ENCODE measurements at regions not wholly inside any gene's neighbourhood (a gene's known extent, or its start where the extent isn't known, plus 50 kb on each side); places are given as distances from the start of the nearest gene placed in this dataset.
"Not testable (repeated sequence)": the region's sequence is repeated elsewhere in the genome, so short reads cannot be mapped to it uniquely, and the experiment has no call there.

DNA sequence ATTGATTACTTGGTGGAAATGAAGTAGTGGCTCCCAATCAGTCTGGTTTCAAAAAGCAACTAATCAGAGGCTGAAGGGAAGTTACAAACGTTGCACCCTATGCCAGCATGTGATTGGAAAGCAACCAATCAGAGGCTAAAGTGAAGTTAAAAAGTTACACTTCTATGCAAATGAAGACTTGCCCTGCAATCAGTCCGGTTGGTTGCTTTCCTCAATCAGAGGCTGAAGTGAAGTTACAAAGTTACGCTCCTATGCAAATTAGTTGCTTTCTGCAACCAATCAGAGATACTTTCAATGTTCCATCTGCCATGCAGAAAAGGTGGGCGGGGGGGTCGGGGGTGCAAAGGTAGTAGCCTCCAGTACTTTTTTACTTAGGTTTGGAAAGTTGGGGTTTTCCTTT lies 1077.1 kb downstream of the TYW1 start:
- Histone ChIP-seq H3K27ac (no peak overlapping the region), H3K4me3 (ENCODE audit: low read depth, low read length) (no peak overlapping the region), H3K9me3 (ENCODE audit: severe bottlenecking) (no peaks in the 10 kb centered on the region), H3K36me3 (no peaks in the 10 kb centered on the region), H3K27me3 (ENCODE audit: insufficient read depth, low read depth, severe bottlenecking) (no peaks in the 10 kb centered on the region)
- no peak for DNase-seq
- TF ChIP-seq, protein P1, sequence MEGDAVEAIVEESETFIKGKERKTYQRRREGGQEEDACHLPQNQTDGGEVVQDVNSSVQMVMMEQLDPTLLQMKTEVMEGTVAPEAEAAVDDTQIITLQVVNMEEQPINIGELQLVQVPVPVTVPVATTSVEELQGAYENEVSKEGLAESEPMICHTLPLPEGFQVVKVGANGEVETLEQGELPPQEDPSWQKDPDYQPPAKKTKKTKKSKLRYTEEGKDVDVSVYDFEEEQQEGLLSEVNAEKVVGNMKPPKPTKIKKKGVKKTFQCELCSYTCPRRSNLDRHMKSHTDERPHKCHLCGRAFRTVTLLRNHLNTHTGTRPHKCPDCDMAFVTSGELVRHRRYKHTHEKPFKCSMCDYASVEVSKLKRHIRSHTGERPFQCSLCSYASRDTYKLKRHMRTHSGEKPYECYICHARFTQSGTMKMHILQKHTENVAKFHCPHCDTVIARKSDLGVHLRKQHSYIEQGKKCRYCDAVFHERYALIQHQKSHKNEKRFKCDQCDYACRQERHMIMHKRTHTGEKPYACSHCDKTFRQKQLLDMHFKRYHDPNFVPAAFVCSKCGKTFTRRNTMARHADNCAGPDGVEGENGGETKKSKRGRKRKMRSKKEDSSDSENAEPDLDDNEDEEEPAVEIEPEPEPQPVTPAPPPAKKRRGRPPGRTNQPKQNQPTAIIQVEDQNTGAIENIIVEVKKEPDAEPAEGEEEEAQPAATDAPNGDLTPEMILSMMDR (IDR thresholded peaks at IDR 0.05; ENCODE audit: low read depth, low read length), result no peak

DNA sequence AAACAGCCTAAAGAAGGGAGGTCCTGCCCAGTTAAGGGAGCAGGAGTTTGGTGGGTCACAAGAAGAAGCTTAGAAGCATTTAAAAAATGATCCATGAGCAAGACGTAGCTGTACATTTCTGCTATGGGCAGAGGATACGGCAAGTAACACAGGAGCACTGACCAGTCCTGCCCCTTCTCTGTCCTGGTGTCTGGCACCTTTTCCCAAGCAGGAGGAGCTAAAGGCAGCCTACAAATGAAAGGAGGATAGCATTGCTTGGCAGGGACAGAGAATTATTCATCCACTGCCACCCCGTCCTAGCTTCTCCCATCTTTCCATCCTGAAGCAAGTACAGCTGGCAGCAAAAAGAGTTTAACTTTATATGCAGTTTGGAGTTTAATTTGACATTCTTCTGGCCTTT lies 1077.6 kb downstream of the TYW1 start:
- DNase-seq, result no peak
- H3K27me3 ChIP-seq (ENCODE audit: insufficient read depth, low read depth, severe bottlenecking), result no peaks in the 10 kb centered on the region
- no peak overlapping the region for H3K27ac ChIP-seq
- H3K4me3 ChIP-seq (ENCODE audit: low read depth, low read length), result no peak overlapping the region
- H3K9me3 ChIP-seq (ENCODE audit: severe bottlenecking), result no peaks in the 10 kb centered on the region
- TF ChIP-seq, protein P1 (IDR thresholded peaks at IDR 0.05; ENCODE audit: low read depth, low read length), result no peak
- no peaks in the 10 kb centered on the region for H3K36me3 ChIP-seq

DNA sequence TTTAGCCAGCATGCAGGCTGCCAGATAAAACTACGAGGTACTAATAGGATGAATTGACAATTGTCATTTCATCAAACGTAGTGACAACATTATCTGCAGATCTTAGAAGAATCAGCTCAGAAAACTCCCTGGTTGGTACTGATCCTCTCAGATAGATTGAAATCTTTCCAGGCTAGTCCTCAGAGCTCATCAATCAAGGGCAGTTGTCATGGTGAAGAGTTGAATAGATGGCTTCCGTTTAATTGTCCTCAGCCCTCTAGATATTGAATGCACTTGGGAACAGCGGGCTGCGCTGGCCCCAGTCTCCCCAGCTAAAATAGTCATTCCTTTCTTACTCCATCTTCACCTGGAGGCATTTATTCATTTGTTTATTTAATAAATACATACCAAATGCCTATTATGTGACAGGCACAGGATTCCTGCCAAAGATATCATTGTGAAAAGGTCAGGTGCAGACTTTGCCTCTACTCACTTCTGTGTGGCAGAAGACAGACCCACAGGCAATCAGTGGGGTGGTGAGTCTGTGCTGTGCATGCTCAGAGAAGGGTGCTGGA lies 1081.6 kb downstream of the TYW1 start:
- Histone ChIP-seq H3K4me3 (ENCODE audit: low read depth, low read length) (no peak overlapping the region), H3K36me3 (no peaks in the 10 kb centered on the region), H3K27ac (no peak overlapping the region), H3K9me3 (ENCODE audit: severe bottlenecking) (peaks cover 2% of the 10 kb centered on the region), H3K27me3 (ENCODE audit: insufficient read depth, low read depth, severe bottlenecking) (no peaks in the 10 kb centered on the region)
- TF ChIP-seq, protein P1 (IDR thresholded peaks at IDR 0.05; ENCODE audit: low read depth, low read length), result no peak
- no peak for DNase-seq

DNA sequence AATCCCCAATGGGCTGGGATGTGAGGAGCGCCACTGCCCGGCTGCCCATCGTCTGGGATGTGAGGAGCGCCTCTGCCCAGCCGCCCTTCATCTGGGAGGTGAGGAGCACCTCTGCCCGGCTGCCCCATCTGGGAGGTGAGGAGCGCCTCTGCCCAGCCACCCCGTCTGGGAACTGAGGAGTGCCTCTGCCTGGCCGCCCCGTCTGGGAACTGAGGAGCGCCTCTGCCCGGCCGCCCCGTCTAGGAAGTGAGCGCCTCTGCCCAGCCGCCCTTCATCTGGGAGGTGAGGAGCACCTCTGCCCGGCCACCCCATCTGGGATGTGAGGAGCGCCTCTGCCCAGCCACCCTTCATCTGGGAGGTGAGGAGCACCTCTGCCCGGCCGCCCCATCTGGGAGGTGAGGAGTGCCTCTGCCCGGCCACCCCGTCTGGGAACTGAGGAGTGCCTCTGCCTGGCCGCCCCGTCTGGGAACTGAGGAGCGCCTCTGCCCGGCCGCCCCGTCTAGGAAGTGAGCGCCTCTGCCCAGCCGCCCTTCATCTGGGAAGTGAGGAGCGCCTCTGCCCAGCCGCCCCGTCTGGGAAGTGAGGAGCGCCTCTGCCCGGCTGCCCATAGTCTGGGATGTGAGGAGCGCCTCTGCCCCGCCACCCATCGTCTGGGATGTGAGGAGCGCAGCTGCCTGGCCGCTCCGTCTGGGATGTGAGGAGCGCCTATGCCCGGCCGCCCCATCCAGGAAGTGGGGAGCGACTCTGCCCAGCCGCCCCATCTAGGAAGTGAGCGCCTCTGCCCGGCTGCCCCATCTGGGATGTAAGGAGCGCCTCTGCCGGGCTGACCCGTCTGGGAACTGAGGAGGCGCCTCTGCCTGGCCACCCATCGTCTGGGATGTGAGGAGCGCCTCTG lies 1085.7 kb downstream of the TYW1 start:
- not testable (repeated sequence) for H3K4me3 ChIP-seq (ENCODE audit: low read depth, low read length); DNase-seq; H3K36me3 ChIP-seq; H3K27ac ChIP-seq; H3K9me3 ChIP-seq (ENCODE audit: severe bottlenecking); H3K27me3 ChIP-seq (ENCODE audit: insufficient read depth, low read depth, severe bottlenecking)

DNA sequence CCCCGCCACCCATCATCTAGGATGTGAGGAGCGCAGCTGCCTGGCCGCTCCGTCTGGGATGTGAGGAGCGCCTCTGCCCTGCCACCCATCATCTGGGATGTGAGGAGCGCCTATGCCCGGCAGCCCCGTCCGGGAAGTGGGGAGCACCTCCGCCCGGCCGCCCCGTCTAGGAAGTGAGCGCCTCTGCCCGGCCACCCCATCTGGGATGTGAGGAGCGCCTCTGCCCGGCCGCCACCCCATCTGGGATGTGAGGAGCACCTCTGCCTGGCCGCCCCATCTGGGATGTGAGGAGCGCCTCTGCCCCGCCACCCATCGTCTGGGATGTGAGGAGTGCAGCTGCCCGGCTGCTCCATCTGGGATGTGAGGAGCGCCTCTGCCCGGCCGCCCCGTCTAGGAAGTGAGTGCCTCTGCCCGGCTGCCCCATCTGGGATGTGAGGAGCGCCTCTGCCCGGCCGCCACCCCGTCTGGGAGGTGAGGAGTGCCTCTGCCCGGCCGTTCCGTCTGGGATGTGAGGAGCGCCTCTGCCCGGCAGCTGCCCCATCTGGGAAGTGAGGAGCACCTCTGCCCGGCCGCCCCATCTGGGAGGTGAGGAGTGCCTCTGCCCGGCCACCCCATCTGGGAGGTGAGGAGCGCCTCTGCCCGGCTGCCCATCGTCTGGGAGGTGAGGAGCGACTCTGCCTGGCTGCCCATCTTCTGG lies 1086.5 kb downstream of the TYW1 start:
- DNase-seq; H3K27ac ChIP-seq; H3K36me3 ChIP-seq; H3K27me3 ChIP-seq (ENCODE audit: insufficient read depth, low read depth, severe bottlenecking); H3K4me3 ChIP-seq (ENCODE audit: low read depth, low read length); H3K9me3 ChIP-seq (ENCODE audit: severe bottlenecking): not testable (repeated sequence)

DNA sequence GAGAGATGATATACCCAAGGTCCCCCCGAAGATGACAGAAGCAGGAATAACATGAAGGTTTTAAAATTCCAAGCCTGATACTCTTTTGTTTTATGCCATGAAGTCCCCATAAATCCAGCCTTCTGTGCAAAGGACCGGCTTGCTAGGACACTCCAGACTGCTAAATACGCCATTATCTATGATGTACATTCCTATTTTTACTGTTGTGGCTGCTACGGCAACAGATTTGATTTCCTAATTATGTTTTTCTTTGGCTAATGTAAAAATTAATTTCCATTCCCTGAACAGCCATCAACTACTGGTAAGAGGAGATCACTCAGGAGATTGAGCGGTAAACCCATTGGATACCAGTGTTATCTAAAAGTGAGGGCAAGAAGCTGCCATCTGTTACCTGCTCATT lies 1090.8 kb downstream of the TYW1 start:
- TF ChIP-seq, protein P1 (IDR thresholded peaks at IDR 0.05; ENCODE audit: low read depth, low read length), result no peak
- no peak for DNase-seq
- Histone ChIP-seq H3K4me3 (ENCODE audit: low read depth, low read length) (no peak overlapping the region), H3K36me3 (no peaks in the 10 kb centered on the region), H3K27ac (no peak overlapping the region), H3K9me3 (ENCODE audit: severe bottlenecking) (no peaks in the 10 kb centered on the region), H3K27me3 (ENCODE audit: insufficient read depth, low read depth, severe bottlenecking) (no peaks in the 10 kb centered on the region)
